ENCODE measurements at regions not wholly inside any gene's neighbourhood (a gene's known extent, or its start where the extent isn't known, plus 50 kb on each side); places are given as distances from the start of the nearest gene placed in this dataset.

DNA sequence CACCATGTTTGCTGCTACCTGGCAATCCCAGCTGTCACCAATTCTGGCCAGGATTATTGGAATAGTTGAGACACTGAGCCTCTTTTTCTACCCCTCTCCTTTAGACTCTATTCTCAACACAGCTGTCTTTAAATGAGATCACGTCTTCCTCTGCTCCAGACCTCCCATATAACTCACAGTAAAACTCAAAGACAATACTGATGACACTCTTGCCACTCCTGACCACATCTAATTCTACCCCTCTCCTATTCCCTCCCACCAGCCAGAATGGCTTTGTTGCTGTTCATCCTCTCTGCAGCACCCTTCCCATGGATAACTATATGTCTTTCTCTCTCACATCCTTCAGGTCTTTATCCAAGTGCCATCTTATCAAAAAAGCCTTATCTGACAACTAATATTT, 188.6 kb upstream of the IL15 start:
- Histone ChIP-seq H3K36me3 (no peaks in the 10 kb centered on the region), H3K27me3 (no peaks in the 10 kb centered on the region), H3K4me3 (no peak overlapping the region), H3K4me1 (no peaks in the 10 kb centered on the region), H3K27ac (no peak overlapping the region), H3K9me3 (no peaks in the 10 kb centered on the region)
- TF ChIP-seq, protein P1, sequence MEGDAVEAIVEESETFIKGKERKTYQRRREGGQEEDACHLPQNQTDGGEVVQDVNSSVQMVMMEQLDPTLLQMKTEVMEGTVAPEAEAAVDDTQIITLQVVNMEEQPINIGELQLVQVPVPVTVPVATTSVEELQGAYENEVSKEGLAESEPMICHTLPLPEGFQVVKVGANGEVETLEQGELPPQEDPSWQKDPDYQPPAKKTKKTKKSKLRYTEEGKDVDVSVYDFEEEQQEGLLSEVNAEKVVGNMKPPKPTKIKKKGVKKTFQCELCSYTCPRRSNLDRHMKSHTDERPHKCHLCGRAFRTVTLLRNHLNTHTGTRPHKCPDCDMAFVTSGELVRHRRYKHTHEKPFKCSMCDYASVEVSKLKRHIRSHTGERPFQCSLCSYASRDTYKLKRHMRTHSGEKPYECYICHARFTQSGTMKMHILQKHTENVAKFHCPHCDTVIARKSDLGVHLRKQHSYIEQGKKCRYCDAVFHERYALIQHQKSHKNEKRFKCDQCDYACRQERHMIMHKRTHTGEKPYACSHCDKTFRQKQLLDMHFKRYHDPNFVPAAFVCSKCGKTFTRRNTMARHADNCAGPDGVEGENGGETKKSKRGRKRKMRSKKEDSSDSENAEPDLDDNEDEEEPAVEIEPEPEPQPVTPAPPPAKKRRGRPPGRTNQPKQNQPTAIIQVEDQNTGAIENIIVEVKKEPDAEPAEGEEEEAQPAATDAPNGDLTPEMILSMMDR (IDR thresholded peaks at IDR 0.05), result no peak
- intact Hi-C loops (cut with DNase I; ENCODE audit: low total_unique reads), result no loop called here
- DNase-seq, result no peak

DNA sequence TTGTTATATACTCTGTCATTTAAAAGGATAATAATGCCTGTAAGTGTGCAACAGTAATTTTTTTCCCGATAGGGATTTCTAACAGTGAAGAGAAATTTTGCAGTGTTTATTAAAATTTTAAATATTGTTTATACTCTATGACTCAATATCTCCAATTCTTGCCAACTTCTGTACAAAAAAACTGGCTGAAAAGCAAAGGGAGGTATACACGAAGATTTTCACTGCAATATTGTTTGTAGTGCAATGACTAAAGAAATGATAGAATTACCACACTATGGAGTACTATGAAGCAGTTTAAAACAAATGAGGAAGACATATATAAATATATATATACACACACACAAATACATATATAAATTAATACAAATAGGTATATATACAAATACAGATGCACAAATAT, 187.9 kb upstream of the IL15 start:
- intact Hi-C loops (cut with DNase I; ENCODE audit: low total_unique reads), result no loop called here

DNA sequence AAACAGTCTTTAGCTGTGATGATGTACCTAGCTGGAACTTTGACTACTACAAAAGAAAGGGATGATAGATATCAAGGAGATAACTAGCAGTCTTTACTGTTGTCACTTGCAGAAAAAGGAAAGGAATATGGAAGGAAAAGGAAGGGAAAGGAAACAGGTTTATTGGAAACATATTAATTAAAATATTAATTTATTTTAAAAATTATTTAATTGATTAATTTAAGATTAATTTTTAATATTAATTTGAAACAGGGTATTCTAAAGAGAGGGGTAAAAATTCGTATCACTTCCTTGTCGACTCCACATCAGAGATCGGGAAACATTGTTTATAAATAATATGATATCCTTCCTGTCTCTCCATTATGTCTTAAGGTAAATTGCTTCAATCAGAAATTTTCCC, 186.5 kb upstream of the IL15 start:
- no peaks in the 10 kb centered on the region for H3K9me3 ChIP-seq
- no peaks in the 10 kb centered on the region for H3K4me1 ChIP-seq
- intact Hi-C loops (cut with DNase I; ENCODE audit: low total_unique reads), result no loop called here
- no peak overlapping the region for H3K27ac ChIP-seq
- no peak overlapping the region for H3K4me3 ChIP-seq
- DNase-seq, result no peak
- H3K36me3 ChIP-seq, result no peaks in the 10 kb centered on the region
- TF ChIP-seq, protein P1 (IDR thresholded peaks at IDR 0.05), result no peak
- H3K27me3 ChIP-seq, result no peaks in the 10 kb centered on the region

More for the DNA sequence above, 187.9 kb upstream of the IL15 start:
- Histone ChIP-seq H3K27ac (no peak overlapping the region), H3K9me3 (no peaks in the 10 kb centered on the region), H3K4me1 (no peaks in the 10 kb centered on the region), H3K4me3 (no peak overlapping the region), H3K27me3 (no peaks in the 10 kb centered on the region), H3K36me3 (no peaks in the 10 kb centered on the region)
- no peak for DNase-seq
- TF ChIP-seq, protein P1 (IDR thresholded peaks at IDR 0.05), result no peak

DNA sequence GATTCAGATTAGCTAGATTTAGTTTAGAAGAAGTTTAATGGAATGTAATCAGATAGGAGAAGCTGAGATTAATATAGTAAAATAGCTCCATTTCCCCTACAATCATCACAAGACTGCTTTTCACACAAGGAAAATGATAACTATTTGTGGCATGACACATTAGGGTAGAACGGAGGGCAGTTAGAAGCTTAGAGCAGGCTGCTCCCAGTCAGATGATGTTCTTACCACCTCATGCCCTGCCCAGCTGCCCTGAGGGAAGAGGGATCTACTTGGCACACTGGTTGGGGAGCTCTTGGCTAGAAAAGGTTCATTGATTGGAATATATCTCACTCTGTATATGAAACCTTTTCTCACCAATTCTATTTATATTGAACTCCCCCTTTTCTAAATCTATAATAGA, 180.7 kb upstream of the IL15 start:
- H3K4me1 ChIP-seq, result no peaks in the 10 kb centered on the region
- TF ChIP-seq, protein P1 (IDR thresholded peaks at IDR 0.05), result no peak
- no peak overlapping the region for H3K27ac ChIP-seq
- intact Hi-C loops (cut with DNase I; ENCODE audit: low total_unique reads), result no loop called here
- no peak for DNase-seq
- H3K36me3 ChIP-seq, result no peaks in the 10 kb centered on the region
- H3K9me3 ChIP-seq, result no peaks in the 10 kb centered on the region
- H3K4me3 ChIP-seq, result no peak overlapping the region
- no peaks in the 10 kb centered on the region for H3K27me3 ChIP-seq

DNA sequence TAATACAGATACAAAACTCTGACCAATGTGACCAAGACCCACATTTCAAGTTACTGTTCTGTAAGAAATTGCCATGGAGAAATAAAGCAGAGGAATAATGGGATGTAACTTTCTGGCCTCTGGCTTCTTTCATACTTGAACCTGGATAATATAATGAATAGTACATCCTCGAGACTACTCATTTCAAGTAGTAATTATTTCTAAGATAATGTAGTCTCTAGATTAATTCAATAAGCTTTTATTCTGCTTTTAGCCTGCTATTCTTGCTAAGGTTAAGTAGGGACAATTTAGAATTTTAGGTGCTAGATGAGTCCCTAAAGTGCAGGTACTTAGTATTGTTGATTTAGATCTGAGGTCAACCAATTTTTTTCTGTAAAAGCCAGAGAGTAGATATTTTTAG, 178.7 kb upstream of the IL15 start:
- no peaks in the 10 kb centered on the region for H3K4me1 ChIP-seq
- no peaks in the 10 kb centered on the region for H3K36me3 ChIP-seq
- DNase-seq, result no peak
- H3K27me3 ChIP-seq, result no peaks in the 10 kb centered on the region
- H3K9me3 ChIP-seq, result no peaks in the 10 kb centered on the region
- TF ChIP-seq, protein P1 (IDR thresholded peaks at IDR 0.05), result no peak
- H3K4me3 ChIP-seq, result no peak overlapping the region
- no peak overlapping the region for H3K27ac ChIP-seq
- intact Hi-C loops (cut with DNase I; ENCODE audit: low total_unique reads), result no loop called here

DNA sequence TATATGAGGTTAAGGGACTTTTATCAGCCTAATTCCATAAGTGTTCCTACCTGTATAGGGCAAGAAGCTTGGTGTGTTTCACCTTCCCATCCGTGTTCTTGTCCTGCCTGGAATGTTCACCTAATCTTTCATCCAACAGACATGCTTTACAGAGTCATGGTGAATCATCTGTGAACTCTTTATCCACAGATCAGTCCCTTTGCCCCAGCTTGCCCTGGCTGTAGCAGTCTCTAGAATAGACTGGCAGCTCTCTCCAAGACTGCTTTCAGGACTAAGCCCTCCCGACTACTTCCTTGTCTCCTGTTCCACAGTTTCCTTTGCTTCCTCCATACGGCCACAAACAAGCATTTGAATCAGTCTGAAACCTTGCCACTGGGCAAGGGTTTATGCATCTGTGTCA, 177.9 kb upstream of the IL15 start:
- Histone ChIP-seq H3K27ac (no peak overlapping the region), H3K36me3 (no peaks in the 10 kb centered on the region), H3K27me3 (no peaks in the 10 kb centered on the region), H3K9me3 (no peaks in the 10 kb centered on the region), H3K4me3 (no peak overlapping the region), H3K4me1 (no peaks in the 10 kb centered on the region)
- intact Hi-C loops (cut with DNase I; ENCODE audit: low total_unique reads), result no loop called here
- no peak for DNase-seq
- TF ChIP-seq, protein P1 (IDR thresholded peaks at IDR 0.05), result no peak
